SK-N-SH (cell line): ENCODE measurements at regions not wholly inside any gene's neighbourhood (a gene's known extent, or its start where the extent isn't known, plus 50 kb on each side); places are given as distances from the start of the nearest gene placed in this dataset.

Experiments used
- CTCF ChIA-PET: fragments of 300-600, 350-600 bp; formaldehyde crosslinking; extraction: SDS; loops from one replicate; lab custom pipeline; 2021; lab: Yijun Ruan, JAX
- POLR2A ChIA-PET: fragments of 350-600 bp; sonication (Branson Sonifier 250); formaldehyde crosslinking; extraction: SDS; loops from one replicate; lab custom pipeline; 2020; ENCODE audit warnings: antibody characterized with exemption, inconsistent platforms; lab: Yijun Ruan, JAX
- DNase-seq: peaks from one replicate; pipeline ENCODE4 v3.0.0; 2012
- H2AFZ ChIP-seq: fragments of 200-600 bp; sonication (generic); 2 replicates; pipeline ENCODE4 v1.8.1; 2016; ENCODE audit warnings: antibody characterized with exemption, mild to moderate bottlenecking, low read depth
- H3F3A ChIP-seq: fragments of 200-600 bp; sonication (generic); replicated peaks from 2 replicates; pipeline ENCODE3; 2016; ENCODE audit warnings: antibody characterized with exemption, mild to moderate bottlenecking; ENCODE audit not compliant: insufficient read depth
- H3K27ac ChIP-seq, 2 experiments: fragments of 200-500 bp in 1 of 2; fragments of 200-600 bp in 1 of 2; sonication (Bioruptor generic) in 1 of 2; sonication (generic), shearing (Covaris generic) in 1 of 2; 2 replicates each; pipeline versions ENCODE4 v1.5.1 to v1.6.1; 2014 to 2016; ENCODE audit warnings: low read depth in 2 of 2, inconsistent platforms in 1 of 2, low read length in 1 of 2, mild to moderate bottlenecking in 1 of 2, mixed read lengths in 1 of 2
- H3K27me3 ChIP-seq: fragments of 200-600 bp; sonication (generic), shearing (Covaris generic); 2 replicates; pipeline ENCODE4 v1.6.1; 2016; ENCODE audit warnings: mixed run types; ENCODE audit not compliant: insufficient read depth
- H3K36me3 ChIP-seq, 2 experiments: fragments of 200-500 bp in 1 of 2; fragments of 200-600 bp in 1 of 2; sonication (Bioruptor generic) in 1 of 2; sonication (generic) in 1 of 2; replicated peaks in 1 of 2; 2 replicates each; pipeline versions ENCODE3 to v1.5.1; 2014 to 2016; ENCODE audit warnings: low read length in 1 of 2, mild to moderate bottlenecking in 1 of 2; ENCODE audit not compliant: insufficient read depth in 2 of 2, control insufficient read depth in 1 of 2
- H3K4me1 ChIP-seq, 2 experiments: fragments of 200-500 bp in 1 of 2; fragments of 200-600 bp in 1 of 2; sonication (Bioruptor generic) in 1 of 2; sonication (generic), shearing (Covaris generic) in 1 of 2; 2 replicates each; pipeline versions ENCODE4 v1.5.1 to v1.6.1; 2014 to 2016; ENCODE audit warnings: low read depth in 1 of 2, low read length in 1 of 2, mixed run types in 1 of 2; ENCODE audit not compliant: insufficient read depth in 2 of 2, control insufficient read depth in 1 of 2
- H3K4me2 ChIP-seq: fragments of 200-600 bp; sonication (generic), shearing (Covaris generic); 2 replicates; pipeline ENCODE4 v1.6.1; 2017; ENCODE audit warnings: mixed run types
- H3K4me3 ChIP-seq, 2 experiments: fragments of 200-500 bp in 1 of 2; fragments of 200-600 bp in 1 of 2; sonication (Bioruptor generic) in 1 of 2; sonication (generic), shearing (Covaris generic) in 1 of 2; 2 replicates each; pipeline versions ENCODE4 v1.5.1 to v1.8.1; 2014 to 2016; ENCODE audit warnings: low read depth in 2 of 2, inconsistent platforms in 1 of 2, low read length in 1 of 2, mild to moderate bottlenecking in 1 of 2, mixed read lengths in 1 of 2, moderate library complexity in 1 of 2
- H3K79me2 ChIP-seq: fragments of 200-600 bp; sonication (generic); 2 replicates; pipeline ENCODE4 v1.8.1; 2017; ENCODE audit warnings: mild to moderate bottlenecking; ENCODE audit not compliant: insufficient read depth
- H3K9ac ChIP-seq: fragments of 200-600 bp; sonication (generic); 2 replicates; pipeline ENCODE4 v1.6.1; 2017; ENCODE audit warnings: mixed run types
- H3K9me2 ChIP-seq: fragments of 200-600 bp; sonication (generic); 2 replicates; pipeline ENCODE4 v1.6.1; 2017; ENCODE audit warnings: mixed run types
- H3K9me3 ChIP-seq: fragments of 200-600 bp; sonication (generic); 2 replicates; pipeline ENCODE4 v1.6.1; 2017; ENCODE audit warnings: mixed run types, mild to moderate bottlenecking, moderate library complexity
- H4K20me1 ChIP-seq: fragments of 200-600 bp; sonication (generic); 2 replicates; pipeline ENCODE4 v1.6.1; 2017; ENCODE audit warnings: mild to moderate bottlenecking, mixed run types; ENCODE audit not compliant: insufficient read depth
- CHD2 ChIP-seq: fragments of 150-350 bp; IDR thresholded peaks from 2 replicates; pipeline ENCODE4 v1.6.1; 2018; ENCODE audit warnings: low read length; ENCODE audit not compliant: partially characterized antibody
- FOSL2 ChIP-seq: IDR thresholded peaks from 2 replicates; pipeline ENCODE4 v1.4.0; 2012; ENCODE audit warnings: low read depth, mild to moderate bottlenecking, moderate library complexity, borderline replicate concordance
- FOXM1 ChIP-seq: IDR thresholded peaks from 2 replicates; pipeline ENCODE4 v1.4.0; 2012; ENCODE audit warnings: low read depth, mild to moderate bottlenecking
- JUND ChIP-seq: IDR thresholded peaks from 2 replicates; pipeline ENCODE4 v1.4.0; 2012
- MEF2A ChIP-seq: IDR thresholded peaks from 2 replicates; pipeline ENCODE4 v1.4.0; 2012; ENCODE audit warnings: low read depth, borderline replicate concordance
- POLR2AphosphoS5 ChIP-seq: IDR thresholded peaks from 2 replicates; pipeline ENCODE4 v1.6.1; 2012; ENCODE audit warnings: low read depth, low read length
- RXRA ChIP-seq: IDR thresholded peaks from 2 replicates; pipeline ENCODE4 v1.4.0; 2012; ENCODE audit warnings: low read depth, mild to moderate bottlenecking, borderline replicate concordance
- TAF1 ChIP-seq: IDR thresholded peaks from 2 replicates; pipeline ENCODE4 v1.6.1; 2012; ENCODE audit warnings: low read depth, mild to moderate bottlenecking, low read length, moderate library complexity, borderline replicate concordance
- TCF12 ChIP-seq: IDR thresholded peaks from 2 replicates; pipeline ENCODE4 v1.4.0; 2012
- TEAD4 ChIP-seq: IDR thresholded peaks from 2 replicates; pipeline ENCODE4 v1.4.0; 2012; ENCODE audit warnings: mild to moderate bottlenecking, borderline replicate concordance; ENCODE audit not compliant: insufficient read depth
- YY1 ChIP-seq: IDR thresholded peaks from 2 replicates; pipeline ENCODE4 v1.4.0; 2012; ENCODE audit warnings: low read depth, mild to moderate bottlenecking
- WGBS: methylation state at CpG from one replicate; pipeline ENCODE4 v1.1.6; 2017; ENCODE audit warnings: low lambda C conversion rate; 5-methylcytosine and 5-hydroxymethylcytosine counted together
- TF ChIP-seq, protein P1 (sequence below): fragments of 150-350 bp; IDR thresholded peaks from 2 replicates; pipeline ENCODE4 v1.6.1; 2016; ENCODE audit warnings: mild to moderate bottlenecking, low read depth, low read length
- TF ChIP-seq, protein P2 (sequence below): IDR thresholded peaks from 2 replicates; pipeline ENCODE4; 2012

DNA sequence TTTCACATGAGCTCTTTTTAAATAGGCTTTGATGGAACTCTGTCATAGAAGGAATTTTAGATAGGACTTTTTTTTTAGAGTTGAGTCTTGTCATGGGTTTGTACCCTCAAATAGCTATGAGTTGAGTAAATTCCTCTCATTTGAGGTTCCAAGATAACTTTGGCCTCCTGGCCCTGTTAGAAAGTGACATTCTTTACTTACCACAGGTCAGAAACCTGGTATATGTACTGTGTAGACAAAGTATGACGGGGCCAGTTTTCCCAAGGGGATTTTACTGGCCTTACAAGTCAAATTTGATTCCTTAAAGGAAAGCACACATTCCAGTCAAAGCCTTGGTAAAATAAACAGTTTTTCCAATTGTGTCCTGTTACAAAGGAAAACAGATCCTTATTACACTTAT, 729.3 kb upstream of the LUZP2 start:
- Histone ChIP-seq H3K79me2 (no peaks in the 10 kb centered on the region), H3K4me1 (no peaks in the 10 kb centered on the region), H3K4me2 (no peak overlapping the region), H2AFZ (no peak overlapping the region), H3K4me3 (no peak overlapping the region), H4K20me1 (no peaks in the 10 kb centered on the region), H3K9ac (no peak overlapping the region), H3K9me3 (peaks cover 14% of the 10 kb centered on the region), H3F3A (no peaks in the 10 kb centered on the region), H3K27ac (no peak overlapping the region), H3K9me2 (no peaks in the 10 kb centered on the region), H3K36me3 (peaks cover 0 to 3% of the 10 kb centered on the region in 2 experiments), H3K27me3 (no peaks in the 10 kb centered on the region)
- 25% methylated on average over 1 of the region's 1 CpG for WGBS
- ChIA-PET CTCF (no interaction called here), POLR2A (no interaction called here)
- no peak for DNase-seq
- no peak for TF ChIP-seq CHD2
- no peak for TF ChIP-seq FOSL2

- no peaks in the 10 kb centered on the region for H3K9me2 ChIP-seq
- ChIA-PET POLR2A (no interaction called here), CTCF (no interaction called here)
- no peaks in the 10 kb centered on the region for H3K27me3 ChIP-seq
- no peak for DNase-seq
- no peaks in the 10 kb centered on the region for H3K79me2 ChIP-seq
- peaks cover 0 to 3% of the 10 kb centered on the region in 2 experiments for H3K36me3 ChIP-seq
- no peak overlapping the region for H3K9ac ChIP-seq
- no peaks in the 10 kb centered on the region for H3F3A ChIP-seq
- no peaks in the 10 kb centered on the region for H3K4me1 ChIP-seq
- TF ChIP-seq TEAD4 = no peak
- no peak for TF ChIP-seq FOXM1
- no peak for TF ChIP-seq POLR2AphosphoS5
- TF ChIP-seq JUND = no peak
- no peak for TF ChIP-seq RXRA
- TF ChIP-seq, protein P1, sequence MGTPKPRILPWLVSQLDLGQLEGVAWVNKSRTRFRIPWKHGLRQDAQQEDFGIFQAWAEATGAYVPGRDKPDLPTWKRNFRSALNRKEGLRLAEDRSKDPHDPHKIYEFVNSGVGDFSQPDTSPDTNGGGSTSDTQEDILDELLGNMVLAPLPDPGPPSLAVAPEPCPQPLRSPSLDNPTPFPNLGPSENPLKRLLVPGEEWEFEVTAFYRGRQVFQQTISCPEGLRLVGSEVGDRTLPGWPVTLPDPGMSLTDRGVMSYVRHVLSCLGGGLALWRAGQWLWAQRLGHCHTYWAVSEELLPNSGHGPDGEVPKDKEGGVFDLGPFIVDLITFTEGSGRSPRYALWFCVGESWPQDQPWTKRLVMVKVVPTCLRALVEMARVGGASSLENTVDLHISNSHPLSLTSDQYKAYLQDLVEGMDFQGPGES = no peak
- TF ChIP-seq, protein P2, sequence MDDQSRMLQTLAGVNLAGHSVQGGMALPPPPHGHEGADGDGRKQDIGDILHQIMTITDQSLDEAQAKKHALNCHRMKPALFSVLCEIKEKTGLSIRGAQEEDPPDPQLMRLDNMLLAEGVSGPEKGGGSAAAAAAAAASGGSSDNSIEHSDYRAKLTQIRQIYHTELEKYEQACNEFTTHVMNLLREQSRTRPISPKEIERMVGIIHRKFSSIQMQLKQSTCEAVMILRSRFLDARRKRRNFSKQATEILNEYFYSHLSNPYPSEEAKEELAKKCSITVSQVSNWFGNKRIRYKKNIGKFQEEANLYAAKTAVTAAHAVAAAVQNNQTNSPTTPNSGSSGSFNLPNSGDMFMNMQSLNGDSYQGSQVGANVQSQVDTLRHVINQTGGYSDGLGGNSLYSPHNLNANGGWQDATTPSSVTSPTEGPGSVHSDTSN = no peak
- no peak for TF ChIP-seq YY1
- no peak for TF ChIP-seq FOSL2
- no peak for TF ChIP-seq MEF2A
- TF ChIP-seq TAF1 = no peak
- no peak for TF ChIP-seq TCF12
- TF ChIP-seq, all 33 proteins: peak for 0
- no peak overlapping the region for H3K4me3 ChIP-seq
- peaks cover 14% of the 10 kb centered on the region for H3K9me3 ChIP-seq
- no peak overlapping the region for H3K4me2 ChIP-seq
- H2AFZ ChIP-seq = no peak overlapping the region
- no peak overlapping the region for H3K27ac ChIP-seq
- WGBS = 67% methylated on average over 1 of the region's 1 CpG
- no peaks in the 10 kb centered on the region for H4K20me1 ChIP-seq
Measured at GRCh38 chr11:23769214-23769613, 727.6 kb upstream of the LUZP2 start.
